RPMI8226 (cell line): ENCODE measurements at regions not wholly inside any gene's neighbourhood (a gene's known extent, or its start where the extent isn't known, plus 50 kb on each side); places are given as distances from the start of the nearest gene placed in this dataset.
"Not testable (repeated sequence)": the region's sequence is repeated elsewhere in the genome, so short reads cannot be mapped to it uniquely, and the experiment has no call there.

ENCODE experiments used
- DNase-seq: peaks from one replicate; pipeline ENCODE4 v3.0.0-alpha.2; 2015

DNA sequence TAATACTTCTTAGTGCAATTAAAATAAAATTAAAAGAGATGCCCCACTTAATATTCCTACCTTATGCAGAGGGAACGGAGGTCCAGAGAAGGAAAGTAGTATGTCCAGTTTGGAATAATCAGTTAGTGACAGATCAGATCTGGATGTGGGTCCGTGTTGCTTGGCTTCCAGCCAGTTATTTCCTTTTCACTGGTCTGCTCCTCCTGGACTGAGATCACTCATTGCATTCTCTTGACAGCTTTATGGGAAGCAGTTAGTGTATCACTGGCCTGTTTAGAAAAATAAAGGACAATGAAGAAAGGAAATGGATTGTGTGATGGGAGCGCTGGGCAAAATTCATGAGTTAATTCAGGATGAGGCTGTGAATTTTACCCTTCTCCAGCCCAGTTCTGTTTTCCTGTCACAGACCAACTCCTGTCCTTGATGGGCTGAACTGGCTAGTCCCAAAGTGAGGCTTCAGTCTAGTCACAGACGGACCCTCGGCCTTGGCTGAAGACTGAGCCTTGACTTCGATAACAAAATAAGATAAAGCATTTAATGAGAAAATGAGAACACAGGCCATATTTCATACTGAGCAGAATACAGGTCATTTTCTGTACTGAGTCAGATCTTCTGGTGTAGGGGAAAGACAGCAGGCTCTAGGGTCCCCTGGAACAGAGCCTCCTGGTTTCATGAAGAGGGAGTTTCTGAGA, 85.2 kb upstream of the TRABD2B start:
- no peak for DNase-seq

DNA sequence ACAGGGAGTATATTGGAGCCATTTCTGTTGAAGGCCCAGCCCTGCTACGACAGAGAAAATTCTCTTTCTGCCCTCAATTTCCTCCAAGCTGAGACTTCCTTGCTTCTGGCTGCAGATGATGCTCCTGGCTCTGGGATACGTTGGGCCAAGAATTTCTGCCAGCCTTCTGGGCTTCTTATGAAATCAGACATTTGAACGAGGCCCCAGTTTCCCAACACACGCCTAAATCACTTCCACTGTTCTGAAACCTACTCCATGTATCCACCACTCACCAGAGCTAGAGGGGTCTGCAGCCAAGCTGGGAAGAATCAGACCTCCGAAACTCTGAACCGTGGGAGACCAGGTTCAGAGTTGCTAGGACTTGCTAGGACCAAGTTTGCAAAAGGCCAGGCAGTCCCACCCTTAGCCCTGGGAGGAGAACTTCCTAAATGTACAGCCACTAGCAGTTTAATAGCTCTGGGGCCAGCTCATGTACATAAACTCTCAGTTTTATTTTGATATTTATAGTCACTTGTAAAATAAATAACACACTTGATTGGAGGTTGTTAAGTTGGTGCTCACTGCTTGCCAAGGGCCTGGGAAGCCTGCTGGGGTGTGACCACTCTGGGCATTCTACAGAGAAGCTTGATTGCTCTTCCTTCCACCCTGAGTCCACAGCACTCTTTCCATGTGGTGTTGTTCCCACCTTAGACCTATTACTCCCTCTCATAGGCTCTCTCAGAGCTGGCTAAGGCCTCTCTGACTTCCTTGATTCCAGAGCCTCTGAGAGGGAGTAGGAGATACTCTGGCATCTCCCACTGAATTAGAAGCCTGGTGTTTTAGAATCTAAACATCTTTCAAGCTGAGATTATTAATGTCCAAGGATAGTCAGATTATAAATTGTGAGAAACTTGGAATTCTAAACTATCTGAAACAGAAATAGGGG, 83.4 kb upstream of the TRABD2B start:
- DNase-seq, result no peak

GRCh38 chr1:48079096-48079495, 81.9 kb upstream of the TRABD2B start:
- no peak for DNase-seq

DNA sequence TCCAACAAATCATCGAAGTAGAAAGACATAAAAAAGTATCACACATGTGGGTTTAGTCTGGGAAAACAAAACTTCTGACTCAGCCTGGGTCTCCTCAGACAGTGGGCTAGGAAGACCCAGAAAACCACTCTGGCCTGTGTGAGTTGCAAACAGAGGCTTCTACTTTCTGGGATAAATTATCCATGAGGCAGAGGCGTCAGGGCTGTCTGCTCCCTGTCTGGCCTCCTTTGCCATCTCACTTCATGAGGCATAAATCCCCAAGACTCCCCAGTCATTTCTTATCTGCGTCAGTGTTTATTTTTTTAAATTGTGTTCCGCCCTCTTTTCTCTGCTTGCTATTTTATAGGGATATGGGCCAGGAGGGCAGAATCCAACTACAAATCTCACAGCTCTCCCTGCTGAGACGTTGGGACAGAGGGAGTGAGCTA, 80.6 kb upstream of the TRABD2B start:
- no peak for DNase-seq

- no peak for DNase-seq
These were observed 78.8 kb upstream of the TRABD2B start for GRCh38 chr1:48076017-48076416.

DNA sequence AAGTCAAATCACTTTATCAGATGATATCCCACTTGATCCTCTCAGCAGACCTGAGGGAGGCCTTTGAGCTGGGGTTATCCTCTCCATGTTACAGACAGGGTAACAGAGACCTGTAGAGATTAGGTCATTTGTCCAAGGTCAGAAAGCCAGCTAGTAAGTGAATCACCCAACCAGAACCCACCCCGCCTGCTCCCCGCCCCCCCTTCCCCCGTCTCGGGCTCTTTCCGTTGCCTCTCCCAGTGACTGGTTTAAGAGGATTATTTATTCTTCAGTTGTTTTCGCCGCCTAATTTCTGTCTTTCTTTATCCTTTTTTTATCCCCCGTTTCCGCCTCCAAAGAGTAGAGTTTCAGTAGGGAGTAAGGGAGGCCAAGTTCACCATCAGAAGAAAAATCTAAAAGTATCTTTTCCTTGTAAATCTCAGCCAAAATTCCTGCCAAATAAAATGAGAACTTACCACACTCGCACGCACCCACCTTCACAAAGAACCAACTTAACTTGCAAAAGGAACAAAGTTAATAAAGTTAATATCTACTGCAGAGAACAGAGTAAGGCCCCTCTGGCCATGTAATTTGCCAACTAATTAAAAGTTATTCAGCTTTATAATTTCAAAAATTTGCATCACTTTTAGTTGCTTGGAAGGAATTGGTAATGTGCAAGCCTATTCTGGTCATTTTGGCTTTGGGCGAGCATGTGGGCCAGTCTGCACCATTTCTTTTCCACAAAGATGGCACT, 76.8 kb upstream of the TRABD2B start:
- DNase-seq, result no peak

DNA sequence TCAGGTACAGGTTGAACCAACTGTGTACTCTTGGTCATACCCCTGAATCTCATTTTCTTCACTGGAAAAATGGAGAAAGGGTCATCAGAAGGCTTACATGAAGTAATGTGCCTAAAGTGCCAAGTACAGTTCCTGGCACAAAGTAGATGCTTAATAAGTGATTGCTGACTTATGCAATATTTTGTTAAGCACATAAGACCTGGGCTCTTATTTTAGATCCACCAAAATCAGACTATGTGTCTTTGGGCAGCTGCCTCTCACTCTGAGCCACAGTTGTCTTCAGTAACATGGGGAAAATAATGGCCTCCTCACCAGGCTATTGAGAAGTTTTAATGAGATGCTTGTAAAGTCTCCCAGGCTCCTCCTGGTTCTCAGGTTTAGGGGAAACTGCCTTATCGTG, 74.3 kb upstream of the TRABD2B start:
- DNase-seq, result no peak

DNA sequence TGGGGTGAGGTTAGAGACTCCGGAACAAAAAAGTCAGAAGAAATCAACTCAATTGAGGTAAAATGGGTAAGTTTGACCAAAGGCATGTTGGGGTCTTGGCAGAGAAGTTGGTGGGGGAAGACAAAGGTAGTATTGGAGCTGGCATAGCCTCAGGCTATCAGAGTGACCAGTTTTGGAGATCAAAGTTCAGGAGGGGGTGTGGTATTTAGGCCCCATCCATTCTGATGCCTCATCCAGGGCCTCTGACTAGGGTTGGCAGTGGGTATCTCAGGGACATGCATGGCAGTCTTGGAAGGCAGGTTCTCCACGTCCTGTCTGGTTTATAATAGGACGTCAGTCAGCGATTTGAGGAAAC, 73.2 kb upstream of the TRABD2B start:
- no peak for DNase-seq

- no peak for DNase-seq
These were observed 72.6 kb upstream of the TRABD2B start for GRCh38 chr1:48069662-48070395.

DNA sequence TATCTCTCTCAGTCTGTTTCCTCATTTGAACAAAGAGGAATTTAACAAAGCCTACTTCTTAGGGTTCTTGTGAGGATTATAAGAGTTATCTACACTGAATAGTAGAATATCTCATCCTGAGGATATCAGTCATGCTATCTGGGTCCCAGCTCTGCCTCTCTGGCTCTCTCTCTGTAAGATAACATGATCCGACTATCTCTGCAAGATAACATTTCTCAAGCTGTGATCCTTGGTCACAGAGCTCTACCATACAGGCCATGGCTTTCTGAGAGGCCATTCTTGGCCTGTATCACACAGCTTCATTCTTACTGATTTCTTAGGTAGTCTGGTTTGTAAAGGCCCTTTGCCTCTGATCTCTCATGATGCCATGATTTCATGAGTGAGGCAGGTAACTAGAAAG, 71.0 kb upstream of the TRABD2B start:
- DNase-seq, result no peak

GRCh38 chr1:48066936-48067335, 69.8 kb upstream of the TRABD2B start:
- no peak for DNase-seq

- DNase-seq, result not testable (repeated sequence)
These were observed 67.5 kb upstream of the TRABD2B start for GRCh38 chr1:48064693-48065092.

DNA sequence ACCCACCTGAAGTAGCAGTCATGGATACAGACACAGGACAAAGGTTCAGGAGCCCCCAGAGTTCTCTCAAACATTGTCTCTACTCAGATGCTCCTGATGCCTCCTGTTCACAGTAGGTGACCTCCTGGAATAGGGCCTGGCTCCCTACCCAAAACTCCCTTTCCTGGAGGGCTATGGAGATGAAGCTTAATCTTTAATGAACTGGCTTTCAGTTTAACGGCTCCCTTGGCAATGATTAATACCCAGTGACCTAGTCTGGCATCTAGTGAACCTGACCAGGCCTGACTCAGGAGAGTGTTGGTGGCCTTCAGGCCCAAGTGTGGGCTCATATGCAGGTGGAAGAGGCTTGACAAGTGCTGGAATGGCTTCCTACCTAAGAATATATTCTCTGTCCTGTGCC, 65.2 kb upstream of the TRABD2B start:
- DNase-seq, result no peak

GRCh38 chr1:48061162-48062136, 64.3 kb upstream of the TRABD2B start:
- peak; percentile 82 for DNase-seq

- DNase-seq, result no peak
These were observed 62.1 kb upstream of the TRABD2B start for GRCh38 chr1:48059289-48059688.

DNA sequence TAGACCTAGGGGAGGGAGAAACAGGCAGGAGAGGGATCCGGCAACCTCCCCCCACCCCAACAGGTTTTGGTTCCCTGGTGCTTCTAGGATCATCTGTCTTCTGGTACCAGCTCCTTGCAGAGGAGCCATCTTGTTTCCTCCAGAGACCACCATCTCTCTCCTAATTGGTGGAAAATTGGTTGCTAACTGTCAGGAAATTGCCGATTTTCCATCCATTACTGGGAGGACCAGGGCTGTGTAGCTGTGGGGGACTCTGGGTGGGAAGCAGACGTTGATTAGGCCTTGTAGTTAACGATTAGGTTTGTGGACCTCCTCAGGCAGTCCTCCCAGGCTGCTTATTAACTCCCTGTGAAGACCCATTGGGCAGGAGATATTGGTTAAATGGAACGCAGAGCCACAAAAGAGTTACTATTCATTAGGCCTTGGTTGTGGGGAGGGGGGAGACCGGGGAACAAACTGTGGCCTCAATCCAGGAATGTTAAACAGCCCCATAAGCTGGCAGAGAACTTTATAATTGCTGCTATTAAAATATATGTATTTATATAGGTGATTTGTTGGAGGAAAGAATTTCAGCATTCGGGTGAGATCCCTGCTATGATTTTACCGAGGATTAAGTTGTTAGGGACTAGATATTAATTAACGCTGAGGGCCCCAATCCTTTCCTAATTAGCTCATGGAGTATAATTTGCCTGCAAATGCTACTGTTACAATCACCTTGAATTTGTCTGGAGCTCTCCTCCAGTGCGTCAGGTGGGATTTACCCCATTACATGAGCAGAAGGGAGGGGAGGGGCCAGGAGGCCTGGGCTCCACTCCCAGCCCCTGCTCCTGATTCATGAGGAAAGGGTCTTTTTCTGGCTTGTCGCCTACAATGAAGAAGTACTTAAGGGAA, 61.2 kb upstream of the TRABD2B start:
- no peak for DNase-seq

DNA sequence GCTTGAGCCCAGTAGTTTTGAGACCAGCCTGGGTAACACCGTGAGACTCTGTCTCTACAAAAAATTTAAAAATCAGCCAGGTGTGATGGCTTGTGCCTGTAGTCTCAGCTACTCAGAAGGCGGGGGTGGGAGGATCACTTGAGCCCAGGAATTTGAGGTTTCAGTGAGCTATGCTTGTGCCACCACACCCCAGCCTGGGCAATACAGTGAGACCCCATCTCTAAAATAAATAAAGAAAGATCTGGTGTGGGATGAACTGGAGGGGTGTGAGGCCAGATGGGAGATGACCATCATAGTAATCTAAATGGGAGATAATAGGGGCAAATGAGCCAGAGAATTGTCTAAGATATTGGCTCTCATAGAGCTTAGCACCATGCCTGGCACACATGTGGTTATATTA, 60.1 kb upstream of the TRABD2B start:
- no peak for DNase-seq

DNA sequence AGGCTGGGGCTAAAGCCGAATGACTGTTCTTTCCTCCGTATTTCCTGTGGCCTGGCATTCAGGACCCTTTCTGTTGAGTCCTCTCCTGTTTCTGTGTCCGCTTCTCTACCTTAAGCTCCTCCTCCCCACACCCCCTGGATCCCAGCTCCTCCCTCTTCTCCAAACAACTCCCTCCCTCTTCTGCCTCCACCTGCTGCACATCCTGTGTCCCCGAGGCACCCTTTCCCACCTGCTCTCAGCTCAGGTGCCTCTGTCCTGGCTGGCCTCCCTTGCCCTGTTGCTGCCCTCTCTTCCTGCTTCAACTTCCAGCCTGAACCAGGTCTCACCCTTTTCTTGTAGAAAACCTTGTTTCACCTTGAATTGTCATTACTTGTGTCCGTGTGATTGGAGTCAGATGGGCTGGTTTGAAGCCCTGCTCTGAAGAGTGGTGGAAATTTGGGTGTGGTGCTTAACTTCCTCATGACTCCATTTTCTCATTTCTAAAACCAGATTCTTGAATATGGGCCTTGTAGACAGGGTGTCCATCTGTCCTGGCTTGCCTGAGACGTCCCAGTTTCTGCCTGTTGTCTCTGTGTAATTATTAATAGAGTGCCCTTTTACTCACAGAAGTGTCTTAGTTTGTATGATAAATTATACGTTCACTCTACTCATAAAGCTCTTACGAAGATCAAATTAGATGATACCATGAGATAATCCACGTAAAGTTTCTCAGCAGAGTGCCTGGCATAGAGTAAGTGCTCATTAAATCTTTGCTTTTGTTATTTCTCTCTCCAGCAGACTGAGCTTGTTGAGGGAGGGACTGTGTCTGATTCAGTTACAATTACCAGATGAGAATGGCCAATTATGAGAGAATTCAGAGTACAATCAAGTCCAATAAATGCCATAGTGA, 58.9 kb upstream of the TRABD2B start:
- peak; percentile 16 for DNase-seq

- DNase-seq, result no peak
These were observed 57.0 kb upstream of the TRABD2B start for GRCh38 chr1:48054232-48054631.

DNA sequence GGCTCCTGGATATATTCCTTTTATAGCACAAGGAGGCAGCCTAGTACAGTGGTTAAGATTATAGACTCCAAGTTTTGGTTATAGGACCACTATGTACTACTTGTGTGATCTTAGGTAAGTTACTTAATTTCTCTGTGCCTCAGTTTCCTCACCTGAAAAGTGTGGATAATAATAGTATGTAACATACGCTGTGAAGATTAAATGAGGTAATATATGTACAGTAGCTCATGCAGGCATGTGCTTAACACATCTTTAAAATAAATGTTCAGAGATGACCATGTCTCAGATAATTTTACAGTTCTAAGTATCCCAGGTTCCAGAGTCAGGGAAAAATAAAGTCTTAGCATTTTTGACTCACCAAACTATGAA, 55.7 kb upstream of the TRABD2B start:
- no peak for DNase-seq
